ENCODE measurements at regions not wholly inside any gene's neighbourhood (a gene's known extent, or its start where the extent isn't known, plus 50 kb on each side); places are given as distances from the start of the nearest gene placed in this dataset.

DNA sequence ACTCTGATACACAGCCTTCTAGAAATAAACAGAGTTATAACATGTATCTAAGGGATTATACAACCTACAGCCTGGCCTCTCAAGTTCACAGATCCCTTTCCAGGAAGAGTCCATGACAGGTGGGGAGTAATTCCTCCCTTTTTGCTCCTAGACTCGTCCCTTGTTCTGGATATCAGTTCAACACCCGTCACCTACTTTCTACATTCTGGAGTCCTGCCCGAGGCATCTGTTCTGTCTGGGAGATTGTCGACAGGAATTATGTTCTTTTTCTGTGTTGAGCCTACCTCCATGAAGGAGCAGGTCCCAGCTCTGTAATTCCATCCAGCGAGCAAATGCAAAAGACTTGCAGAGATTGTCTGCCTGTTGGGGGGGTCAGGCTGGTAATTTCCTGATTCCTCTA is 224.6 kb upstream of the NTM start:
- Histone ChIP-seq H3K9me3 (no peaks in the 10 kb centered on the region), H3K27me3 (no peaks in the 10 kb centered on the region), H3K4me3 (no peak overlapping the region), H3K27ac (no peak overlapping the region), H3K4me1 (no peaks in the 10 kb centered on the region), H3K36me3 (no peaks in the 10 kb centered on the region)
- no peak for DNase-seq (ENCODE audit: low spot score in 2 of 2)
- TF ChIP-seq, protein P1, sequence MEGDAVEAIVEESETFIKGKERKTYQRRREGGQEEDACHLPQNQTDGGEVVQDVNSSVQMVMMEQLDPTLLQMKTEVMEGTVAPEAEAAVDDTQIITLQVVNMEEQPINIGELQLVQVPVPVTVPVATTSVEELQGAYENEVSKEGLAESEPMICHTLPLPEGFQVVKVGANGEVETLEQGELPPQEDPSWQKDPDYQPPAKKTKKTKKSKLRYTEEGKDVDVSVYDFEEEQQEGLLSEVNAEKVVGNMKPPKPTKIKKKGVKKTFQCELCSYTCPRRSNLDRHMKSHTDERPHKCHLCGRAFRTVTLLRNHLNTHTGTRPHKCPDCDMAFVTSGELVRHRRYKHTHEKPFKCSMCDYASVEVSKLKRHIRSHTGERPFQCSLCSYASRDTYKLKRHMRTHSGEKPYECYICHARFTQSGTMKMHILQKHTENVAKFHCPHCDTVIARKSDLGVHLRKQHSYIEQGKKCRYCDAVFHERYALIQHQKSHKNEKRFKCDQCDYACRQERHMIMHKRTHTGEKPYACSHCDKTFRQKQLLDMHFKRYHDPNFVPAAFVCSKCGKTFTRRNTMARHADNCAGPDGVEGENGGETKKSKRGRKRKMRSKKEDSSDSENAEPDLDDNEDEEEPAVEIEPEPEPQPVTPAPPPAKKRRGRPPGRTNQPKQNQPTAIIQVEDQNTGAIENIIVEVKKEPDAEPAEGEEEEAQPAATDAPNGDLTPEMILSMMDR (IDR thresholded peaks at IDR 0.05) = no peak
- TF ChIP-seq POLR2A (IDR thresholded peaks at IDR 0.05) = no peak
- no peak for TF ChIP-seq POLR2AphosphoS5 (IDR thresholded peaks at IDR 0.05)
- intact Hi-C loops (cut with DNase I; ENCODE audit: low total_unique reads) = no loop called here

DNA sequence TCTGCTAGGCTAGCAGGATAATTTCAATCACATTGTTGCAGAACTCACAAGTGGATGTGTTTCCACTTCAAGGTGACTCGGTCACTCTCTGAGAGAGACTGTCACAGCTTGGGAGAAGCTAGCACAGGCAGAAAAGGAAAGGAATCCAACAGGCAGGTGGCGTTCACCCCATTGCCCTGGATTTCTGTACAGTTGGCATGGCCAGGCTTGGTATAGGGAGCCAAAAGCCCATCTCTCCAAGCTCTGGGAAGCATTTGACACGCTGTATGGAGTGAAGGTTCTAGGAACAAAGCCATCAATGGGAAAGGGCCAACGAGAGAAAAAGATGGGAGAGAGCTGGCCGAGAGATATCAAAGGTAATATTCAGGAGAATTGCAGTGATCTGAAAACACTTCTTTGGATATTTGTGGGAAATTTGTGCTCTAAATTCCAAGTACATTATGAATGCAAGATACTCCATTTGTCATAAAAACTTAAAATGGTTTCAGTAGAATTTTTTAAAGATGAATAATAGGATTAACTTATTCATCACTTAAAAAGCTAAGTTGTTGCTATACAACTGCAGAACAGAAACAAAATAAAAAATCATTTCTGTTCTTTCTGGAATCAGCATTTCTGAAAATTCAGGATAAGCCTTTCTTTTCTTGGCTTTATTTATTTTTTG is 223.5 kb upstream of the NTM start:
- intact Hi-C loops (cut with DNase I; ENCODE audit: low total_unique reads) = no loop called here
- no peaks in the 10 kb centered on the region for H3K4me1 ChIP-seq
- H3K36me3 ChIP-seq = no peaks in the 10 kb centered on the region
- H3K27me3 ChIP-seq = no peaks in the 10 kb centered on the region
- H3K27ac ChIP-seq = no peak overlapping the region
- no peaks in the 10 kb centered on the region for H3K9me3 ChIP-seq
- TF ChIP-seq POLR2AphosphoS5 (IDR thresholded peaks at IDR 0.05) = no peak
- TF ChIP-seq POLR2A (IDR thresholded peaks at IDR 0.05) = no peak
- TF ChIP-seq, protein P1 (IDR thresholded peaks at IDR 0.05) = no peak
- no peak for DNase-seq (ENCODE audit: low spot score in 2 of 2)
- H3K4me3 ChIP-seq = no peak overlapping the region

- Histone ChIP-seq H3K27me3 (no peaks in the 10 kb centered on the region), H3K9me3 (no peaks in the 10 kb centered on the region), H3K4me1 (no peaks in the 10 kb centered on the region), H3K4me3 (no peak overlapping the region), H3K27ac (no peak overlapping the region), H3K36me3 (no peaks in the 10 kb centered on the region)
- no peak for DNase-seq (ENCODE audit: low spot score in 2 of 2)
- intact Hi-C loops (cut with DNase I; ENCODE audit: low total_unique reads) = no loop called here
- TF ChIP-seq POLR2A (IDR thresholded peaks at IDR 0.05) (no peak), POLR2AphosphoS5 (IDR thresholded peaks at IDR 0.05) (no peak)
- TF ChIP-seq, protein P1 (IDR thresholded peaks at IDR 0.05) = no peak
These were observed 216.1 kb upstream of the NTM start for GRCh38 chr11:131154351-131154750.

- DNase-seq (ENCODE audit: low spot score in 2 of 2) = no peak
- TF ChIP-seq POLR2AphosphoS5 (IDR thresholded peaks at IDR 0.05) (no peak), POLR2A (IDR thresholded peaks at IDR 0.05) (no peak)
- TF ChIP-seq, protein P1 (IDR thresholded peaks at IDR 0.05) = no peak
- H3K4me3 ChIP-seq = no peak overlapping the region
- intact Hi-C loops (cut with DNase I; ENCODE audit: low total_unique reads) = no loop called here
- peaks cover 0 to 5% of the 10 kb centered on the region in 2 donors for H3K27me3 ChIP-seq
- no peaks in the 10 kb centered on the region for H3K4me1 ChIP-seq
- H3K9me3 ChIP-seq = no peaks in the 10 kb centered on the region
- no peak overlapping the region for H3K27ac ChIP-seq
- no peaks in the 10 kb centered on the region for H3K36me3 ChIP-seq
These were observed 212.7 kb upstream of the NTM start for GRCh38 chr11:131157678-131158077.

DNA sequence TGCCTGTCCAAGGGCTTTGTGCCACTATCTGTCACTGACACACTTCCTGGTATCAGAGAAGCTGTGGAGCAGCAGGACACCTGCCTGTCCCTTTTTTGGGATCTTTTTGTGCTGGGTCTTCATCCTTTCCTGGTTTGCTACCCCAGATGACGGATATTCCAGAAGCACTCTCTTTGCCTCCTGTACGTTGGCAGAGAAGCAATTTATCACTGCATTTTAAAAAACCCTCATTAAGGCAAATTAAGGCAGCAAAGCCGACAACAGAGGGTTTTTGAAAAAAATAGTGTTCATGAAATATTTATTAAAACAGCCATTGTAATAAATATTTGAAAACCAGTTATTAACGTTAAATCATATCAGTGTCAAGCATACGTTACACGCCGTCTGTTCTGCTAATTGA is 209.6 kb upstream of the NTM start:
- peaks cover 0 to 5% of the 10 kb centered on the region in 2 donors for H3K27me3 ChIP-seq
- H3K4me3 ChIP-seq = no peak overlapping the region
- DNase-seq (ENCODE audit: low spot score in 2 of 2) = no peak
- TF ChIP-seq POLR2AphosphoS5 (IDR thresholded peaks at IDR 0.05) = no peak
- TF ChIP-seq POLR2A (IDR thresholded peaks at IDR 0.05) = no peak
- TF ChIP-seq, protein P1 (IDR thresholded peaks at IDR 0.05) = no peak
- no peaks in the 10 kb centered on the region for H3K4me1 ChIP-seq
- no peak overlapping the region for H3K27ac ChIP-seq
- intact Hi-C loops (cut with DNase I; ENCODE audit: low total_unique reads) = no loop called here
- H3K9me3 ChIP-seq = no peaks in the 10 kb centered on the region
- no peaks in the 10 kb centered on the region for H3K36me3 ChIP-seq
